Stimulated activated CD8-positive, alpha-beta memory T cell treated with anti-CD3 and anti-CD28 coated beads, Interleukin-12 subunit alpha, Interleukin-12 subunit beta, amount 100 ng/mL, for 24 hours (primary cell): ENCODE measurements at regions not wholly inside any gene's neighbourhood (a gene's known extent, or its start where the extent isn't known, plus 50 kb on each side); places are given as distances from the start of the nearest gene placed in this dataset.

Source experiments
- DNase-seq: peaks from one replicate; pipeline ENCODE4 v3.0.0-alpha.2; 2020; ENCODE audit errors: extremely low read depth

DNA sequence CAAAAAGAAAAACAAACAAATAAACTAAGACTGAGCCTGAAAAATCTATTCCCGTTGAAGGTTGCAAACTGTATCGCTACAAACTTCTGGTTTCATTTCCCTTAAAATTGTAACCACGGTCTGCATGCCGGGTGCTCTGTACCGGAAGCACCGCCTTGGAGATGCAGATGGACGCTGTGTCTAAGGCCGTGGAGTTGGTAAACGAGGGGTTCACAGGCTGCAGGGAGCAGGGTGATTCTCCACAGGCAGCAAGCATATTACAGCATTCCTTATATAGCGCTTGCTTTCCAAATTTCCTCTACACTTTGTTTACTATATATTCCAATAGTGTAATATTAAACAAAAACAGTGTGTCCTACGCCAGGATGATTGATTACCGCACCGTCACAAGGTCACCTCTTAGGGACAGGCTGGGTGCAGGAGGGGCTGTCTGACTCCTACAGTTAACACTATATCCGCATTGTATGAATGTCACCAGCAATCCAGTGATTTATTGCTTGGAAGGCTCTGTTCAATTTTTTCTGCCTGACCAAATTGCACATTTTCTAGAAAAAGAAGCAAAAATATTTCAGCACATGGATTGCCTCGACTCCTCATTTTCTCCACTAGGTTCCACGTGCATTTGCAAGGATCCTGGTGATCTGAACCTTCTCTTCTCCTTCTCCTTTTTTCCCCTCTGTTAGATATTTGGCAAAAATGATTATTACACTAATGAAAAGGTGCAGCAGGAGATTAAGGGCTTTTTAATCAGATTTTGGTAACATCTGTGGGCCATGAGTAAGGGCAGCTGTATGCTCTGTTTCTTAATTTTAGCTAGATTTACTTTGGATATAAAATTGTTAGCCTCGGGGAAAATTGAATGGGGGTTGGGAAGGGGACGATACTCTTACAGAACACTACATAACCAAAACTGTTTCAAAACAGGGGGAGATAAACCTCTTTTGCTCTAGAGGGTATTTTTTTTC is 325.8 kb upstream of the MGMT start:
- no peak for DNase-seq

DNA sequence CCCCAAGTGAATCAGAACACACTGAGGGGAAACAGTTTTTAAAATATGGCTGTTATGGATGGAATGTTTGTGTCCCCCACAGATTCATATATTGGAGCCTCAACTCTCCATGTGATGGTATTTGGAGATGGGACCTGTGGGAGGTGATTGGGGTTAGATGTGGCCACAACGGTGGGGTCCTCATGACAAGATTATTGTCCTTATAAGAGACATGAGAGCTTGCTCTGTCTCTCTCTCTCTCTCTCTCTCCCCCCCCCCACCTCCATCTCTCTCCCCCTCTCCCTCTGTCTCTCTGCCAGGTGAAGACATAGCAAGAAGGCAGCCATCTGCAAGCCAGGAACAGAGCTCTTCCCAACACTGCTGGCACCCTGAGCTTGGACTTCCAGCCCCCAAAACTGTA is 315.8 kb upstream of the MGMT start:
- no peak for DNase-seq

DNA sequence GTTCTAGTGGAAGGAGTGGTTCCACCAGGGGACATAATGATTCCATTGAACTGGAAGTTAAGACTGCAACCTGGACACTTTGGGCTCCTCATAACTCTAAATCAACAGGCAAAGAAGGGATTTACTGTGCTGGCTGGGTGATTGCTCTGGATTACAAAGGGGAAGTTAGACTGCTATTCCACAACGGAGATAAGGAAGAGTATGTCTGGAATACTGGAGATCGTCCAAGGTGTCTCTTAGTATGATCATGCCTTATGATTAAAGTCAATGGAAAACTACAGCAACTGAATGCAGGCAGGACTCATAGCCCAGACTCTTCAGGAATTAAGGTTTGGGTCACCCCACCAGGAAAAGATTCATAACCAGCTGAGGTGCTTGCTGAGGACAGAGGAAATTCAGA is 310.6 kb upstream of the MGMT start:
- no peak for DNase-seq

DNA sequence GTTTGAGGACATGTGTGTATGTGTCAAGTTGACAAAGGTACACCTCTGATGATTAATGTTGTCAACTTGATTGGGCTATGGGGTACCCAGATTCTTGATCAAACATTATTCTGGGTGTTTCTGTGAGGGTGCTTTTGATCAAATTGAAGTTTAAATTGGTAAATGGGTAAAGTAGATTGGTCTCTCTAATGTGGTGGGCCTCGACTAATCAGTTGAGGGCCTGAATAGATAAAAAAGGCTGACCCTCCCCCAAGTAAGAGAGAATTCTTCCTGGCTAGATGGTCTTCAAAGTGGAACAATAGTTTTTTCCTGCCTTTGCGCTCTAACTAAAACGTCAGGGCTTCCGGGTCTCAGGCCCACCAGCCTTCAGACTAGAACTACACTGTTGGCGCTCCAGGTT is 309.9 kb upstream of the MGMT start:
- DNase-seq, result no peak

DNA sequence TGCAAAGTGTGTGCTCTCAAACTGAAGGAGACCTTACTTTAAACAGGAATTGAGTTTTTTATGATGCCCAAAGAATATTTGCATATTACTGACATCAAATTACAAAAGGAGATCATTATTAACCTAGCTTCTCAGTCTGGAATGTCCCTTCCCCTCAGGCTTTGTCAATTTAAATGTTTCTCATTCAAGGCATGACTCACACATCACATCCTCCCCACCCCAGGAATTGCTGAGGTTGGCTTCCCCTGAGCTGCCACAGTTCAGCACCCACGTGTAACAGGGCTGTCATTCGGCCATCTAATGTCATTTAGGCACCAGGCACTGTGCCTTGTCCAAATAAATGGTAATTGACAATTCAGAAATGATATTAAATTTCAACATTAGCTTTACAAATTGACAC is 305.9 kb upstream of the MGMT start:
- DNase-seq, result no peak

DNA sequence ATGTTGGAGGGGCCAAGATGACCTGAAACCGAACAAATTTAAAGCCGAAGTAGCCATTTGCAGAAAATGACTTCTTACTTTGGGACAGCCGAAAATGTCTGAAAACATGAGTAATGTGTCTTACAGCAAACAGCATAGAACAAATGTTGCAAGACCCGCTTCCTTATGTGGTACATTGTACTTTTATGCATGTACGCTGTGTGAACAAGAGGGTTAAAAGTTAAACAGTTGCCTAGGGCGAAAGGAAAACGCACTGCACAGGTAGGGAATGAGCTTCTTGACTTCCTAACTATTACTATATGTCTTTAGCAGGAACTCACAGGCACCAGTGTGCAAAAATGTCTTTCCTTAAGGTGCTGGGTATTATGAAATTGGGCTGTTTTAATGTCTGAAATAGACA is 303.5 kb upstream of the MGMT start:
- no peak for DNase-seq

DNA sequence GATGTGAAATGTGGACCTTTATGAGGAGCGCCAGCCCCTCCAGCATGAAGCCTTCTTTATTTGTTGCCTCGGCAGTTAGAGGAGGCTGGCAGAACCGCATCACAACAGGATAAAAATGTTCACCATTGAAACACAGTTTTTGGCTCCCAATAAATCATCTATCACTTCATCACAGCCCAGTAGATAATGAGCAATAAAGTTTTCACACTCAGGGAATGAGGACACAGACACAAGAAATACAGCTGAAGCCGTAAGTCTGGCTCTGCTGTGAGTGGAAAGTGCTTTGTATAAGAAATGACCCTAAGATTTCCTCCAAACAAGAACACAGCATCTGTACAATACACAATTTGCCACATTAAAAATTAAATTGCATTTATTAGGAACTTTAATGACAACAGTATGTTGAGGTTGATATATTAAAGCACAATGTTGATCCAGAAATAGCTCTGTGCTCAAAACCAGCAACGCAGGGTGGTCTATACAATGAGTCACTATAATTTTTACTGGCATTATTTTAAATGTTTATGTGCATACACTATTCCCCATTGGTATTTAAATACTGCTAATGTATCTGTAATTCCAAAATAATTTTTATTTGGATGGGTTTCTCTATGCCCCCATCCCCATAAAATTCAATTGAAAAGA is 301.8 kb upstream of the MGMT start:
- no peak for DNase-seq

DNA sequence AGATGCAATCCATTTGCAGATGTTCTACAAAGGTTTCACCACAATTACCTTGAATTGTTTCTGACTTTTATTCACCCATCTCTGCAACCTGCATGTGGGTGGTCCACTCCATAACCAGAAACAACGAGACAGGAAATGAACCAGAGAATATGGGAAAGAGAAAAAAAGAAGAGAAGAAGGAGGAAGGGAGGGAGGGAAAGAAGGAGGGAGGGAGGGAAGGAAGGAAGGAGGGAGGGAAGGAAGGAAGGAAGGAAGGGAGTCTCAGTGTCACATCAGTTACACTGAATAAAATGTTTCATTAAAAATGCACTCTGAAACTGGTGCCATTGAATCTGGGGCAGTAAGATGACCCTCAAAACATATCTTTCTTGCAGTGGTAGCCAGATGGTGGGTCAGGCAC is 301.3 kb upstream of the MGMT start:
- DNase-seq, result no peak

DNA sequence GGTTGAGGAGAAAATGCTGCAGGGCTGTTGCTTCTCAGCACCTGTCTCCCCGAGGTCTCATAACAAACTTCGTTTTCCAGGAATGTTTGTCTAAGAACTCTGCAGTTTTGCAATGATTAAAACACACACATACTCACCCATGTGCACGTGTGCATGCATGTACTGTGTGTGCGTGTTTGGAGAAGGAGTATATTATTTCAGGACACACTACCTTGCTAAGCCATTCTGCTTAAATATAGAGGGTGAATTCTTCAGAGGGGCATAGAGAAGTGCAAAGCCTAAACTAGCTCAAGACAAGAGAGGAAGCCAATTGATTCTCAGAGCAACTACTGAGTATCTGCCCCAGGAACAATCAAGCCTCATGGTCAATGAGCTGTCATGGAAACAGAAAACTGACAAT is 298.4 kb upstream of the MGMT start:
- no peak for DNase-seq

DNA sequence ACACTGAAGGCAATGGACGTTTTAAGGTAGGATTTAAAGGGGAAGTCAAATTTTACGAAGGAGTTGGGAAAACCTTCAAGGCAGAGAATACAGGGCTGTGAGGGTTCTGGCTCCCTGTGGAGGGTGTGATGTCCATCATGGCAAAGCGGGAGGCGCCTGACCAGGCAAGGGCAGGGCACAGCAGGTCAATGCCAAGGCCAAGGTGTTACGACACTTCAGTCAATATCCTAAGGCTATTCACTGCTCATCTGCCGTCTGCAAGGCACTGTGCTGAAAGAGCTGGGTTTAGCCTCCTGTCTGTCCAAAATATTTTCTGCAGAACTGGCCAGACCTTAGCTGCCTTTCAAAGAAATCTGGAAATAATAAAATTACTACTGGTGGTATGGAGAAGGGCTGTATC is 297.9 kb upstream of the MGMT start:
- no peak for DNase-seq

DNA sequence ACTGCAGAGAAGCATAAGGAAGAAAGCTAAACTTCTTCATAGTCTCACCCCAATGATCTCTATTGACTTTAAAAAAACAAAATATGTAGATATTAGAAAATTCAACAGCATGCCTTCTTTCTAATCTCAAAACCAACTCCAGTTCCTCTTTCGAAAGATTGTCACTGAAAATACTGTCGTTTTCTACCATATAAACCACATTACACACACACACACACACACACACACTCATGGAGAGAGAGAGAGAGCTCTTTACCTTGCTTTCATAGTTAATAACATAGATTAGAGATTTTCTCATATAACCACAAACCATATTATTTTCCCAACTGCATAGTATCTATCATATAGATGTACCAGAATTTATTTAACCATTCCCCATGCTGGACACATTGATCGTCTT is 296.2 kb upstream of the MGMT start:
- DNase-seq, result no peak

DNA sequence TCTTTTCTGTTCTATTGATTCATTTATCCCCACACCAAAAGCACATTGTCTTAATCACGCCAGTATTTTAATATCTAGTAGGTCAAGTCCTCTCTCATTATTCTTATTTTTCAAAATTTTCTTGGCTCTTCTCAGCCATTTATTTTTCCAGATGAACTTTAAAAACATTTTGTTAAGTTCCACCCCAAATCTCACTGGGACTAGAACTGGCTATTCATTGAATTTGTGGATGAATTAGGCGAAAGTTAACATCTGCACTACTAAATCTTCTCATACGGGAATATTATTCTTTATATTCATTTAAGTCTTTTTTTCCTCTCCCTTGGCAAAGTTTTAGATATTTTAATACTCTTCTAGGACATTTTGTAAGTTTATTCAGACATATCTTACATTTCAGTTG is 295.2 kb upstream of the MGMT start:
- DNase-seq, result no peak

DNA sequence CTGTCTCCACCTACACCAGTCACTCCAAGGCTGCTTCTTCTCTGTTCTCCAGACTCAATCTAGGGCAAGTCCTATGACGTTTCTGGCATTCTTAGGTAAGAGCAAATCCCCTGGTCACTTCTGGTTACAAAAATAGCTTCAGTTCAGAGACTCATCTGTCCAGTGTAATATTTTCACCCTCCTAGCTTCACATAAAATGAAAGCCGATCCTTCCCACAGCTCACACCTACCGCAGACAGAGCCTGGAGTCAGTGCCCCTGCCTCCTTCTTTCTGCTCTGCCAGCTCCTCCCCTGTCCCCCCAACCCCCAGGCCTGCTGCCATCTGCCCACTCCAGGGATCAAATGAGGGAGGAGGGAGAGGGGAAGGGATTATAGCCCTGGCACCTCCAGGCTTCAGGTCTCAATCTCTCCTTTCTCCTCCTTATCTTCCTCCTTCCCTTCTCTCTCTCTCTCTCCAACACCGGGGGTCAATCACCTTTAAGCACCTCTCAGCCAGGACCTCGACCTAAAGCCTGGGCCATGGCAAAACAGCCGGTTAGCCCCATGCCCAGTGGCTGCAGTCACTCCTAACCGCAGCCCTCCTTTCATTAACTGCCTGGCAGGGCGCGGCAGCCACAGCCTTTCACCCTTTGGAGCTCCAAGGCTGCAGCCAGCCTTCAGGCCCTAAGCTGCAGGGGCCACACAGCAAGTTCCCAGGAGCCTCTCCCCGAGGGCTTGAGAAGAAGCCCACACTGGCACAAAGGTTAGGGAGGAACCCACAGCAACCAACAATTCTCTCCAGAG is 292.6 kb upstream of the MGMT start:
- DNase-seq, result no peak

DNA sequence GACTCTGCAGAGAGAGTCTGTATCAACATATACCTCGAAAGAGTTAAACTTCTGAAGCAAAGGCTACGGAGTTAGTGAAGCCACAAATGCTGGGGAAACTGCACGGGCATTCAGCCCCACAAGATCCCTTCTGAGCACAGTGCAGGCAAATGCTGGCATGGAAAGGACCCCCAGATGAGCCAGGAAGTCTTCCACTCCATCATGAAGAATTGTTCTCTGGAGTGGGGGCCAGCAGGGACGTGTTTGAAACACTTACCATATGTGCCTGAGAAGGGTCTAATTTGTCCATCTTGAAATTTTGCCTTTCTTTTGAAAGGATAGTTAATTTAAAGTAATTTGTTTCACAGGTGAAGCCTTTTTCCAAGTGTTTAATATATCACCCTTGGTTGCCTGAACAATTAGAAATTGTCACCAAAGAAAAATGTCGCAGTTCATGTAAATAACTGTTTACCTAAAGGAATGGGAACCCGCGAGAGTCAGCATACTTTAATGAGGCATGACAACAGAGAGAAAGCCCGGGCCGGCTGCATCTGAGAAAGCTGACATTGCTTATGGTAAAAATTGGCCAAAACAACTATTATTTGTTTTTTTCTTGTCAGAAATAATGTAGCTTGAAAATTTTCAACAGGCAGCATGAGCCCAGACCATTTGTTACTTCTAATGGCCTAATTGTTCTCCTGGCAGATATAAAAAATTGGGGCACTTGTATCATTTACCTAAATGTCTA is 287.6 kb upstream of the MGMT start:
- DNase-seq, result no peak

DNA sequence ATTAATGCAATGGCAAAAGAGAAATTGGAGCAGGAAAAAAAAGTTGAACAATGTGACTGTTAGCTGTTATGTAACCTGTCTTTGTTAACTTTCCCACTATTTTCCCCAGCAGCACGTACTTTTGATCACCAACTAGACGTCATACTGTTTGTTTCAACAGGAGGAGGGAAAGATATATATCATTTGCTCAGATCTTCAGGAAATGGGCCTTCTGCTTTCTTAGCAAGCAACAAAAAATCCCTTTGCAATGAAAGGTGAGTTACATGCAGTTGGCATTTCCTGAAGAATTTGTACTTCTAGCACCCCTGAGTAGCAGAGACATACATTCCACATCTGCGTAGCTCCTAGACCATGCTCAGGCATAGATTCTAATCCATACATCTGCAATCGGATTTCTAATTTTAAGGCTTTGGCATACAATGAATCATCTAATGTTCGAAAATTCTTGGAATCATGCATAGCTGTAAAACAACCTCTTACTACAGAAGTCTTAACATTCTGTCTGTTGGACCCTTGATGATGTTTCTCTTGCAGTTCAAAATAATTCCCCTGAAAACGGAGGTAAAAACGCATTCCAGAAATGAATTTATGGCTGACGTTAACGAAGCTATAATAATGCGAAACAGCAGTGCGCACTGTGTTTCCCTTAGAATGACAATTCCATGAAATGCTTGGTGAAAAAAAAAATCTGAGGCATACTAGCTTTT is 286.9 kb upstream of the MGMT start:
- DNase-seq, result no peak

DNA sequence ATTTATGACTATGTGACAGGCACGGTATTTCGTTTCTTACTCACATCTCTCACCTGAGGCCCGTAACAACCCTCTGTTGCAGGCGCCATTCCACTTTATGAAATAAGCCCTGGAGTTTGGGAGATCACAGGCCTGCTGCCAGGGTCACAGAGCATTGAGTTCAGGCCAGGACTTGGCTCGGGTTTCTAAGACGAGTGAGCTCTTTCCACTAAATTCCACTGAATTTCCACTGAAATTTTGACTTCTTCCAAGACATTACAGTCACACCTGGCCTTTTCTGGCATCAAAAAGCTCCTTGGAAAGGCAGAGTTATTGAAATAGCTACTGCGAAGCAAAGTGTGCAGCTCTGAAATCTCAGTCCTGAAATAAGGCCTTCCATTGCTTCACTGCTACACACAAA is 282.8 kb upstream of the MGMT start:
- no peak for DNase-seq

DNA sequence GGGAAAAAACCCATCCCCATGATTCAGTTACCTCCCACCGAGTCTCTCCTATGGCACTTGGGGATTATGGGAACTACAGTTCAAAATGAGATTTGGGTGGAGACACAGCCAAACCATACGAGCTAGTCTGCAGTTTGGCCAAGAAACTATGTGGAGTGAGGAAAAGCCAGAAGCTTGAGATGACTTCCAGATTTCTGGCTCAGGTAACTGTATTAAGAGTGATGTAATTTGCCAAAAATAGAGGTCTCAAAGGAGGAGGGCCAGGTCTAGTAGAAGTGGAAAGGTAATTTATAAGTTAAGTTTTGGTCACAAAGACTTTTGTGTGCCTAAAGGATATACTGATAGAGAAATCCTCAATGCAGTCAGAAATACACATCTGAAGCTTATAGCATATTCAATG is 279.7 kb upstream of the MGMT start:
- no peak for DNase-seq

DNA sequence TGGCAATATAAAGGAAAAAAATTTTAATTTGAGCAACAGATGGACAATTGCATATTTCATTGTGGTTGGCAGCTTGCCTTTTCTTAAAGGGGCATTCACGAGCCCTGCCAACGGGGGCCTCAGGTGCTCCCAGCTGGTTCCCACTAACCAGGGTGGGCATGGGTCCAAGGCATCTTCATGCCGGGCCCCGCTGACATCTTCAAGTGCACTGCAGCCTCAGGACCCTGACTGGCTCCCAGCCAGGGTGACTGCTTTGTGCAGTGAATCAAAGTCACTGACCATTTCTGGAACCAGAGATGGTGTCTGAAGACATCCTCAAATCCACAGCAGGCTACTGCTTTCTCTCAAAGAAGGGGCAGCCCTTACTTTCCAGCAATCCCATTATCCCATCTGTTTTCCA is 275.2 kb upstream of the MGMT start:
- DNase-seq, result no peak

DNA sequence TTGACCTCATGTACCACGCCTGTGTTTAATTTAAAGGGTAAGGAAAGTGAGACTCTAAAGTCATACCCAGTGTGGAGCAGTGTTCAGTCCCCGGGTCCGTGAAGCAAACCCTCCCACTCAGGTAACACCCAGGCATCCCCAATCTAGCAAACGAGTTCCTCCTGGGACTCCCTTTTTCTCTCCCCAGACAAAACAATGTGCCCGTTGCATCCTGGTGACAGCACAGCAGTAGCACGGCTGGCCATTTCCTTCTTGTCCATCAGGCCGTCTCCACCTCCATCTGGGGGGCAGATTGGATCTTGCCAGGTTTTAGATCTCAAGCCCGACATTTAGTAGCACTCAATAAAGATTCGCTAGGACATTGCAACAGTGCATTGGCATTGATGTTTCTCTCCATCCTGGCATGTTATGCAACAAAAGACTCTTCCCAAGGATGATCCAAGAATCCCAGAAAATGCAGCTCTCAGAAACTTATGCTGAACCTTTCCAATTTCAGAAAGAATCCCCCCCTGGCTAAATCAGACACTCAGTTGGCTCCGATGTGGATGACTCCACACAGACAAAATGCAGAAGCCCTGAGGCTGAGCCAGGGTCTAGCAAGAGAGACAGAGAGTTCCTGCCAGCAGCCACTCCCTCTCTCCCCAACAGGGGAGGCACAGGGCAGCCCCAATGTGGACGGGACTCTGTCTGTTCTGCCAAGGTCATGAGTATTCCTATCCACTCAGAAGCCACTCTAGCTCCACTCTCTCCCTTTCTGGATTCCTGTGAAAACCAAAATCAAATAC is 274.5 kb upstream of the MGMT start:
- no peak for DNase-seq

DNA sequence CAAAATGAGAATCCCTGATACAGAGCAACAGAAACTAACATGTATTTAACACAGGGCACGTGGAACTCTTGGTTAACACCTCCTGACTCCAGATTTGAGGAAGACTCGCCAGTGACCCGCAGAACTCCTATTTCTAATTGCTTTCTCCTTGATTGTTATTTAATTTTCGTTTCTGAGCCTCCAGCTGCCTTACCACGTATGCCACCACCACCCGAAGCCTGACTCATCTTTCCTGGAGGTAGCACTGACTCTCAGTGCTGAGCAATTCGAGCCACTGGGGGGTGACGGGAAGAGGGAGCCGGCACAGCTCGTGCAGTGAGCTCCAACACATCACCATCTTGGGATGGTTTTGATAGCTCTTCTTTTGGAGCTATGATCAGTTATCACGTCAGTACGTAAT is 273.9 kb upstream of the MGMT start:
- no peak for DNase-seq
